DND-41 (cell line): ENCODE measurements at regions not wholly inside any gene's neighbourhood (a gene's known extent, or its start where the extent isn't known, plus 50 kb on each side); places are given as distances from the start of the nearest gene placed in this dataset.
"Not testable (repeated sequence)": the region's sequence is repeated elsewhere in the genome, so short reads cannot be mapped to it uniquely, and the experiment has no call there.

Experiments
- ATAC-seq: fragments of 200-7000 bp; cut with Tn5 transposase; 3 replicates; pipeline ENCODE4 v1.9.1; 2021; ENCODE audit warnings: low read depth; ENCODE audit not compliant: insufficient read depth
- DNase-seq: peaks from one replicate; pipeline ENCODE4 v3.0.0-alpha.2; 2020
- H2AFZ ChIP-seq: 2 replicates; pipeline ENCODE4 v1.6.0; 2012; ENCODE audit warnings: low read depth, low read length
- H3K27ac ChIP-seq: 2 replicates; pipeline ENCODE4 v1.5.1; 2012; ENCODE audit warnings: low read length, inconsistent platforms
- H3K27me3 ChIP-seq: fragments of 200-600 bp; sonication (generic); 2 replicates; pipeline ENCODE4 v1.6.0; 2012; ENCODE audit warnings: low read length, mild to moderate bottlenecking, inconsistent platforms; ENCODE audit not compliant: insufficient read depth, poor library complexity
- H3K36me3 ChIP-seq: 2 replicates; pipeline ENCODE4 v1.5.1; 2012; ENCODE audit warnings: low read length, inconsistent platforms; ENCODE audit not compliant: insufficient read depth
- H3K4me1 ChIP-seq: 2 replicates; pipeline ENCODE4 v1.5.1; 2012; ENCODE audit warnings: mild to moderate bottlenecking, low read length; ENCODE audit not compliant: insufficient read depth
- H3K4me2 ChIP-seq: 2 replicates; pipeline ENCODE4 v1.6.0; 2012; ENCODE audit warnings: mild to moderate bottlenecking, moderate library complexity, low read length, inconsistent platforms; ENCODE audit not compliant: insufficient read depth
- H3K4me3 ChIP-seq, 2 experiments: fragments of 200-600 bp in 1 of 2; shearing (Covaris generic) in 1 of 2; 2 replicates each; pipeline ENCODE4 v1.5.1; 2012 to 2016; ENCODE audit warnings: inconsistent platforms in 2 of 2, low read length in 2 of 2, mild to moderate bottlenecking in 2 of 2, low read depth in 1 of 2, moderate library complexity in 1 of 2
- H3K79me2 ChIP-seq: 2 replicates; pipeline ENCODE4 v1.6.0; 2012; ENCODE audit warnings: low read length, inconsistent platforms; ENCODE audit not compliant: insufficient read depth
- H3K9ac ChIP-seq: 2 replicates; pipeline ENCODE4 v1.6.0; 2012; ENCODE audit warnings: low read depth, mild to moderate bottlenecking, inconsistent platforms, low read length, moderate library complexity
- H3K9me3 ChIP-seq: 2 replicates; pipeline ENCODE4 v1.5.1; 2012; ENCODE audit warnings: low read length, moderate library complexity, mild to moderate bottlenecking, inconsistent platforms; ENCODE audit not compliant: insufficient read depth, severe bottlenecking
- H4K20me1 ChIP-seq: 2 replicates; pipeline ENCODE4 v1.6.0; 2012; ENCODE audit warnings: low read length; ENCODE audit not compliant: insufficient read depth
- EZH2 ChIP-seq: IDR thresholded peaks from 3 replicates; pipeline ENCODE4 v1.6.1; 2012; ENCODE audit warnings: borderline replicate concordance, low read depth, mild to moderate bottlenecking, moderate library complexity, low read length, inconsistent platforms; ENCODE audit not compliant: severe bottlenecking
- TF ChIP-seq, protein P1 (sequence below): IDR thresholded peaks from 2 replicates; pipeline ENCODE4 v1.5.1; 2012; ENCODE audit warnings: borderline replicate concordance, low read length, moderate library complexity, mild to moderate bottlenecking; ENCODE audit not compliant: poor library complexity, severe bottlenecking; ENCODE audit errors: extremely low read depth

- no peaks in the 10 kb centered on the region for H4K20me1 ChIP-seq
- H2AFZ ChIP-seq = no peak overlapping the region
- no peaks in the 10 kb centered on the region for H3K79me2 ChIP-seq
- no peak overlapping the region for H3K4me2 ChIP-seq
- no peak overlapping the region for H3K4me3 ChIP-seq
- DNase-seq (no peak), ATAC-seq (no peak)
- H3K9ac ChIP-seq = no peak overlapping the region
- H3K27ac ChIP-seq = no peak overlapping the region
- H3K36me3 ChIP-seq = no peaks in the 10 kb centered on the region
- TF ChIP-seq EZH2 = no peak
- TF ChIP-seq, protein P1, sequence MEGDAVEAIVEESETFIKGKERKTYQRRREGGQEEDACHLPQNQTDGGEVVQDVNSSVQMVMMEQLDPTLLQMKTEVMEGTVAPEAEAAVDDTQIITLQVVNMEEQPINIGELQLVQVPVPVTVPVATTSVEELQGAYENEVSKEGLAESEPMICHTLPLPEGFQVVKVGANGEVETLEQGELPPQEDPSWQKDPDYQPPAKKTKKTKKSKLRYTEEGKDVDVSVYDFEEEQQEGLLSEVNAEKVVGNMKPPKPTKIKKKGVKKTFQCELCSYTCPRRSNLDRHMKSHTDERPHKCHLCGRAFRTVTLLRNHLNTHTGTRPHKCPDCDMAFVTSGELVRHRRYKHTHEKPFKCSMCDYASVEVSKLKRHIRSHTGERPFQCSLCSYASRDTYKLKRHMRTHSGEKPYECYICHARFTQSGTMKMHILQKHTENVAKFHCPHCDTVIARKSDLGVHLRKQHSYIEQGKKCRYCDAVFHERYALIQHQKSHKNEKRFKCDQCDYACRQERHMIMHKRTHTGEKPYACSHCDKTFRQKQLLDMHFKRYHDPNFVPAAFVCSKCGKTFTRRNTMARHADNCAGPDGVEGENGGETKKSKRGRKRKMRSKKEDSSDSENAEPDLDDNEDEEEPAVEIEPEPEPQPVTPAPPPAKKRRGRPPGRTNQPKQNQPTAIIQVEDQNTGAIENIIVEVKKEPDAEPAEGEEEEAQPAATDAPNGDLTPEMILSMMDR = no peak
- no peaks in the 10 kb centered on the region for H3K4me1 ChIP-seq
- H3K9me3 ChIP-seq = no peaks in the 10 kb centered on the region
- no peaks in the 10 kb centered on the region for H3K27me3 ChIP-seq
Observed at GRCh38 chr2:34789169-34789568, 1190.1 kb upstream of the FAM98A start.

GRCh38 chr2:34787341-34787740 is 1188.2 kb upstream of the FAM98A start:
- H3K79me2 ChIP-seq = no peaks in the 10 kb centered on the region
- H3K4me1 ChIP-seq = no peaks in the 10 kb centered on the region
- no peaks in the 10 kb centered on the region for H3K9me3 ChIP-seq
- no peaks in the 10 kb centered on the region for H4K20me1 ChIP-seq
- no peaks in the 10 kb centered on the region for H3K27me3 ChIP-seq
- H3K4me2 ChIP-seq = no peak overlapping the region
- no peak for TF ChIP-seq EZH2
- TF ChIP-seq, protein P1 = no peak
- H3K4me3 ChIP-seq = no peak overlapping the region
- no peaks in the 10 kb centered on the region for H3K36me3 ChIP-seq
- ATAC-seq (no peak), DNase-seq (no peak)
- no peak overlapping the region for H3K27ac ChIP-seq
- H2AFZ ChIP-seq = no peak overlapping the region
- H3K9ac ChIP-seq = no peak overlapping the region

DNA sequence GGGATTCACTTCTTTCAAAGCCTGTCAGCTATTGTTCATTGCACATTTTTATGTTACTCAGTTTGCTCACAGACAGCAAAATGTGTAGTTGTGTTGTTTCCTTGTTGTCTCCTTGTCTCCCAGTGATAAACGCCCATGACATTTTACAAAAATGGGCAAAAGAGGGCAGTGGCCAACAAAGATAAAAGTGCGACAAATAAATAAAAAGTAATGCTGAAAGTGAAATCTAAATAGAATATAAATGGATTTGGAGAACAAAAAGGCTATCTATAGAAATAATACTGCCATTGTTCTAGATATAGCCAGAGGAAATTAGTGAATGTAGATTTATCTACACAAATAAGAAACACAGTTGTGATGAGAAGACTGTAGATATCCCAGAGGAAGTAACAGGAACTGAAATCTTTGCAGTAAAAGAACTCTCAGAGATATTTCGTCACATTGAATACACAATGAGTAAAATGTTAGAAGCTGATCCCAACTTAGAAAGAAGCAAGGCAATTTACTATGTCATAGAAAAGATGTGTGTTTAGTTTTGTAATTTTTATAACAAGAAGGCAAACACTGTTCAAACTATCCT is 1186.2 kb upstream of the FAM98A start:
- Histone ChIP-seq H3K4me1 (no peaks in the 10 kb centered on the region), H3K36me3 (no peaks in the 10 kb centered on the region), H3K27me3 (no peaks in the 10 kb centered on the region), H3K27ac (no peak overlapping the region), H4K20me1 (no peaks in the 10 kb centered on the region), H3K79me2 (no peaks in the 10 kb centered on the region), H3K9me3 (no peaks in the 10 kb centered on the region), H2AFZ (no peak overlapping the region), H3K4me3 (no peak overlapping the region), H3K9ac (no peak overlapping the region), H3K4me2 (no peak overlapping the region)
- ATAC-seq (no peak), DNase-seq (no peak)
- TF ChIP-seq EZH2 = no peak
- TF ChIP-seq, protein P1 = no peak

- H3K9ac ChIP-seq = no peak overlapping the region
- H3K27ac ChIP-seq = no peak overlapping the region
- H3K36me3 ChIP-seq = no peaks in the 10 kb centered on the region
- no peak overlapping the region for H3K4me3 ChIP-seq
- no peaks in the 10 kb centered on the region for H3K4me1 ChIP-seq
- ATAC-seq = no peak
- no peak overlapping the region for H3K4me2 ChIP-seq
- H2AFZ ChIP-seq = no peak overlapping the region
- H4K20me1 ChIP-seq = no peaks in the 10 kb centered on the region
- no peaks in the 10 kb centered on the region for H3K79me2 ChIP-seq
- TF ChIP-seq EZH2 = no peak
- TF ChIP-seq, protein P1 = no peak
- no peaks in the 10 kb centered on the region for H3K9me3 ChIP-seq
- no peak for DNase-seq
- H3K27me3 ChIP-seq = no peaks in the 10 kb centered on the region
Observed at GRCh38 chr2:34784701-34785100, 1185.6 kb upstream of the FAM98A start.

DNA sequence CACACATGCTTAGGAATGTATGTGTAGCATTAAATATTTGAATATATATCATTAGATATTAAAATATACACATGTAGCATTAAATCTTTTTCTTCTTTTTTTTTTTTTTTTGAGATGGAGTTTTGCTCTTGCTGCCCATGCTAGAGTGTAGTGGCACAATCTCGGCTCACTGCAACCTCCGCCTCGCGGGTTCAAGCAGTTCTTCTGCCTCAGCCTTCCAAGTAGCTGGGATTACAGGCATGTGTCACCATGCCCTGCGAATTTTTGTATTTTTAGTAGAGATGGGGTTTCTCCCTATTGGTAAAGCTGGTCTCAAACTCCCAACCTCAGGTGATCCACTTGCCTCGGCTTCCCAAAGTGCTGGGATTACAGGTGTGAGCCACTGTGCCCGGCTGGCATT is 1151.6 kb upstream of the FAM98A start:
- not testable (repeated sequence) for DNase-seq, H3K79me2 ChIP-seq, H3K27ac ChIP-seq, H3K9ac ChIP-seq, H3K36me3 ChIP-seq, H3K4me3 ChIP-seq, H3K27me3 ChIP-seq, H3K4me1 ChIP-seq, H3K9me3 ChIP-seq, H4K20me1 ChIP-seq, H3K4me2 ChIP-seq, H2AFZ ChIP-seq, ATAC-seq
